ENCODE measurements at regions not wholly inside any gene's neighbourhood (a gene's known extent, or its start where the extent isn't known, plus 50 kb on each side); places are given as distances from the start of the nearest gene placed in this dataset.
"Not testable (repeated sequence)": the region's sequence is repeated elsewhere in the genome, so short reads cannot be mapped to it uniquely, and the experiment has no call there.

- no peaks in the 10 kb centered on the region for H3K36me3 ChIP-seq (ENCODE audit: insufficient read depth, low read depth, low read length)
- H3K4me3 ChIP-seq (ENCODE audit: low read length): no peak overlapping the region
- H3K27ac ChIP-seq (ENCODE audit: low read length): no peak overlapping the region
- no peaks in the 10 kb centered on the region for H3K4me1 ChIP-seq (ENCODE audit: insufficient read depth, low read length)
- H3K9ac ChIP-seq (ENCODE audit: low read depth, low read length): no peak overlapping the region
- H3K9me3 ChIP-seq (ENCODE audit: insufficient read depth, low read depth, low read length): peaks cover 75% of the 10 kb centered on the region
- no peaks in the 10 kb centered on the region for H3K27me3 ChIP-seq (ENCODE audit: insufficient read depth, low read length)
These were observed 313.9 kb upstream of the GLI3 start for GRCh38 chr7:42550706-42551470.

GRCh38 chr7:42549866-42550485 lies 313.0 kb upstream of the GLI3 start:
- H3K36me3 ChIP-seq (ENCODE audit: insufficient read depth, low read depth, low read length): no peaks in the 10 kb centered on the region
- no peak overlapping the region for H3K27ac ChIP-seq (ENCODE audit: low read length)
- no peaks in the 10 kb centered on the region for H3K4me1 ChIP-seq (ENCODE audit: insufficient read depth, low read length)
- H3K9ac ChIP-seq (ENCODE audit: low read depth, low read length): no peak overlapping the region
- no peak overlapping the region for H3K4me3 ChIP-seq (ENCODE audit: low read length)
- peaks cover 75% of the 10 kb centered on the region for H3K9me3 ChIP-seq (ENCODE audit: insufficient read depth, low read depth, low read length)
- no peaks in the 10 kb centered on the region for H3K27me3 ChIP-seq (ENCODE audit: insufficient read depth, low read length)

- no peaks in the 10 kb centered on the region for H3K27me3 ChIP-seq (ENCODE audit: insufficient read depth, low read length)
- H3K27ac ChIP-seq (ENCODE audit: low read length): no peak overlapping the region
- H3K36me3 ChIP-seq (ENCODE audit: insufficient read depth, low read depth, low read length): no peaks in the 10 kb centered on the region
- peaks cover 79% of the 10 kb centered on the region for H3K9me3 ChIP-seq (ENCODE audit: insufficient read depth, low read depth, low read length)
- no peak overlapping the region for H3K4me3 ChIP-seq (ENCODE audit: low read length)
- H3K4me1 ChIP-seq (ENCODE audit: insufficient read depth, low read length): no peaks in the 10 kb centered on the region
- H3K9ac ChIP-seq (ENCODE audit: low read depth, low read length): no peak overlapping the region
These were observed 312.0 kb upstream of the GLI3 start for GRCh38 chr7:42548816-42549611.

- Histone ChIP-seq H3K36me3 (ENCODE audit: insufficient read depth, low read depth, low read length) (no peaks in the 10 kb centered on the region), H3K4me1 (ENCODE audit: insufficient read depth, low read length) (no peaks in the 10 kb centered on the region), H3K9ac (ENCODE audit: low read depth, low read length) (no peak overlapping the region), H3K9me3 (ENCODE audit: insufficient read depth, low read depth, low read length) (peaks cover 67% of the 10 kb centered on the region), H3K27me3 (ENCODE audit: insufficient read depth, low read length) (no peaks in the 10 kb centered on the region), H3K27ac (ENCODE audit: low read length) (no peak overlapping the region), H3K4me3 (ENCODE audit: low read length) (no peak overlapping the region)
These were observed 308.2 kb upstream of the GLI3 start for GRCh38 chr7:42545049-42545724.

- no peak overlapping the region for H3K9ac ChIP-seq (ENCODE audit: low read depth, low read length)
- no peak overlapping the region for H3K4me3 ChIP-seq (ENCODE audit: low read length)
- H3K27me3 ChIP-seq (ENCODE audit: insufficient read depth, low read length): no peaks in the 10 kb centered on the region
- H3K4me1 ChIP-seq (ENCODE audit: insufficient read depth, low read length): no peaks in the 10 kb centered on the region
- H3K27ac ChIP-seq (ENCODE audit: low read length): no peak overlapping the region
- peaks cover 59% of the 10 kb centered on the region for H3K9me3 ChIP-seq (ENCODE audit: insufficient read depth, low read depth, low read length)
- no peaks in the 10 kb centered on the region for H3K36me3 ChIP-seq (ENCODE audit: insufficient read depth, low read depth, low read length)
These were observed 306.9 kb upstream of the GLI3 start for GRCh38 chr7:42543953-42544352.

- H3K9me3 ChIP-seq (ENCODE audit: insufficient read depth, low read depth, low read length): peaks cover 47% of the 10 kb centered on the region
- H3K4me1 ChIP-seq (ENCODE audit: insufficient read depth, low read length); H3K27ac ChIP-seq (ENCODE audit: low read length); H3K4me3 ChIP-seq (ENCODE audit: low read length); H3K36me3 ChIP-seq (ENCODE audit: insufficient read depth, low read depth, low read length); H3K9ac ChIP-seq (ENCODE audit: low read depth, low read length); H3K27me3 ChIP-seq (ENCODE audit: insufficient read depth, low read length): not testable (repeated sequence)
These were observed 305.4 kb upstream of the GLI3 start for GRCh38 chr7:42542446-42542845.

GRCh38 chr7:42534441-42534840 lies 297.4 kb upstream of the GLI3 start:
- Histone ChIP-seq H3K27me3 (ENCODE audit: insufficient read depth, low read length) (no peaks in the 10 kb centered on the region), H3K27ac (ENCODE audit: low read length) (no peak overlapping the region), H3K4me1 (ENCODE audit: insufficient read depth, low read length) (no peaks in the 10 kb centered on the region), H3K9me3 (ENCODE audit: insufficient read depth, low read depth, low read length) (no peaks in the 10 kb centered on the region), H3K4me3 (ENCODE audit: low read length) (no peak overlapping the region), H3K36me3 (ENCODE audit: insufficient read depth, low read depth, low read length) (no peaks in the 10 kb centered on the region), H3K9ac (ENCODE audit: low read depth, low read length) (no peak overlapping the region)

GRCh38 chr7:42527004-42527403 lies 290.0 kb upstream of the GLI3 start:
- H3K9ac ChIP-seq (ENCODE audit: low read depth, low read length): no peak overlapping the region
- H3K27me3 ChIP-seq (ENCODE audit: insufficient read depth, low read length): no peaks in the 10 kb centered on the region
- peaks cover 6% of the 10 kb centered on the region for H3K4me1 ChIP-seq (ENCODE audit: insufficient read depth, low read length)
- no peaks in the 10 kb centered on the region for H3K36me3 ChIP-seq (ENCODE audit: insufficient read depth, low read depth, low read length)
- H3K27ac ChIP-seq (ENCODE audit: low read length): no peak overlapping the region
- H3K4me3 ChIP-seq (ENCODE audit: low read length): no peak overlapping the region
- H3K9me3 ChIP-seq (ENCODE audit: insufficient read depth, low read depth, low read length): peaks cover 3% of the 10 kb centered on the region; the same call in 1 of the 2 replicates

- Histone ChIP-seq H3K27me3 (ENCODE audit: insufficient read depth, low read length) (no peaks in the 10 kb centered on the region), H3K36me3 (ENCODE audit: insufficient read depth, low read depth, low read length) (no peaks in the 10 kb centered on the region), H3K27ac (ENCODE audit: low read length) (no peak overlapping the region), H3K9me3 (ENCODE audit: insufficient read depth, low read depth, low read length) (peaks cover 3% of the 10 kb centered on the region; the same call in 1 of the 2 replicates), H3K9ac (ENCODE audit: low read depth, low read length) (no peak overlapping the region), H3K4me1 (ENCODE audit: insufficient read depth, low read length) (peaks cover 9% of the 10 kb centered on the region), H3K4me3 (ENCODE audit: low read length) (no peak overlapping the region)
These were observed 285.4 kb upstream of the GLI3 start for GRCh38 chr7:42522227-42522991.

GRCh38 chr7:42511027-42511426 lies 274.0 kb upstream of the GLI3 start:
- H3K4me3 ChIP-seq (ENCODE audit: low read length): no peak overlapping the region
- no peak overlapping the region for H3K27ac ChIP-seq (ENCODE audit: low read length)
- H3K9me3 ChIP-seq (ENCODE audit: insufficient read depth, low read depth, low read length): no peaks in the 10 kb centered on the region
- H3K4me1 ChIP-seq (ENCODE audit: insufficient read depth, low read length): no peaks in the 10 kb centered on the region
- H3K27me3 ChIP-seq (ENCODE audit: insufficient read depth, low read length): no peaks in the 10 kb centered on the region
- no peak overlapping the region for H3K9ac ChIP-seq (ENCODE audit: low read depth, low read length)
- no peaks in the 10 kb centered on the region for H3K36me3 ChIP-seq (ENCODE audit: insufficient read depth, low read depth, low read length)

- Histone ChIP-seq H3K4me1 (ENCODE audit: insufficient read depth, low read length) (no peaks in the 10 kb centered on the region), H3K9me3 (ENCODE audit: insufficient read depth, low read depth, low read length) (no peaks in the 10 kb centered on the region), H3K4me3 (ENCODE audit: low read length) (no peak overlapping the region), H3K27me3 (ENCODE audit: insufficient read depth, low read length) (no peaks in the 10 kb centered on the region), H3K36me3 (ENCODE audit: insufficient read depth, low read depth, low read length) (no peaks in the 10 kb centered on the region), H3K9ac (ENCODE audit: low read depth, low read length) (no peak overlapping the region), H3K27ac (ENCODE audit: low read length) (no peak overlapping the region)
These were observed 269.1 kb upstream of the GLI3 start for GRCh38 chr7:42506097-42506496.
